Kidney epithelial cell (primary cell): ENCODE measurements at regions not wholly inside any gene's neighbourhood (a gene's known extent, or its start where the extent isn't known, plus 50 kb on each side); places are given as distances from the start of the nearest gene placed in this dataset.

ENCODE experiments used
- DNase-seq: peaks from one replicate; pipeline ENCODE4 v3.0.0-alpha.2; 2010; ENCODE audit warnings: low read depth
- H3K27me3 ChIP-seq: 2 replicates; pipeline ENCODE4 v1.6.0; 2011; ENCODE audit warnings: low read length; ENCODE audit not compliant: control insufficient read depth, insufficient read depth
- H3K36me3 ChIP-seq: 2 replicates; pipeline ENCODE4 v1.5.1; 2011; ENCODE audit warnings: low read length; ENCODE audit not compliant: control insufficient read depth, insufficient read depth
- H3K4me3 ChIP-seq: 2 replicates; pipeline ENCODE4 v1.5.1; 2011; ENCODE audit warnings: low read depth, mild to moderate bottlenecking, control low read depth, low read length
- CTCF ChIP-seq: IDR thresholded peaks from 2 replicates; pipeline ENCODE4 v1.5.1; 2011; ENCODE audit warnings: mild to moderate bottlenecking, moderate library complexity, low read length, control low read depth, inconsistent platforms; ENCODE audit not compliant: insufficient read depth, poor library complexity, severe bottlenecking

- DNase-seq = no peak
- no peaks in the 10 kb centered on the region for H3K36me3 ChIP-seq
- no peaks in the 10 kb centered on the region for H3K27me3 ChIP-seq
- no peak for TF ChIP-seq CTCF
- no peak overlapping the region for H3K4me3 ChIP-seq
These were observed 277.3 kb upstream of the TANK start for GRCh38 chr2:160882906-160883305.

- no peak for DNase-seq
- Histone ChIP-seq H3K4me3 (no peak overlapping the region), H3K36me3 (no peaks in the 10 kb centered on the region), H3K27me3 (no peaks in the 10 kb centered on the region)
- TF ChIP-seq CTCF = no peak
These were observed 276.2 kb upstream of the TANK start for GRCh38 chr2:160884056-160884455.

GRCh38 chr2:160889439-160890170 lies 270.6 kb upstream of the TANK start:
- Histone ChIP-seq H3K27me3 (no peaks in the 10 kb centered on the region), H3K36me3 (no peaks in the 10 kb centered on the region), H3K4me3 (no peak overlapping the region)
- no peak for TF ChIP-seq CTCF
- DNase-seq = no peak

GRCh38 chr2:160890667-160891352 lies 269.4 kb upstream of the TANK start:
- H3K36me3 ChIP-seq = no peaks in the 10 kb centered on the region
- no peak for TF ChIP-seq CTCF
- no peak overlapping the region for H3K4me3 ChIP-seq
- H3K27me3 ChIP-seq = no peaks in the 10 kb centered on the region
- DNase-seq = no peak

GRCh38 chr2:160891353-160891740 lies 268.9 kb upstream of the TANK start:
- no peaks in the 10 kb centered on the region for H3K36me3 ChIP-seq
- H3K27me3 ChIP-seq = no peaks in the 10 kb centered on the region
- no peak for TF ChIP-seq CTCF
- no peak overlapping the region for H3K4me3 ChIP-seq
- no peak for DNase-seq
